CD4-positive, alpha-beta T cell (primary cell): ENCODE measurements at regions not wholly inside any gene's neighbourhood (a gene's known extent, or its start where the extent isn't known, plus 50 kb on each side); places are given as distances from the start of the nearest gene placed in this dataset.
"Not testable (repeated sequence)": the region's sequence is repeated elsewhere in the genome, so short reads cannot be mapped to it uniquely, and the experiment has no call there.

Experiments
- ATAC-seq: fragments of 200-7000 bp; cut with Tn5 transposase; one replicate; pipeline ENCODE4 v1.10.0; 2022; ENCODE audit warnings: mild to moderate bottlenecking; ENCODE audit not compliant: poor library complexity
- CTCF ChIA-PET: fragments of 350-600 bp; sonication (Branson Sonifier 250); formaldehyde crosslinking; loops from one replicate; lab custom pipeline; 2021; ENCODE audit warnings: antibody characterized with exemption, inconsistent platforms; lab: Charles Lee
- POLR2A ChIA-PET: fragments of 350-600 bp; sonication (Branson Sonifier 250); formaldehyde crosslinking; loops from one replicate; lab custom pipeline; 2021; ENCODE audit warnings: antibody characterized with exemption, inconsistent platforms; lab: Charles Lee
- DNase-seq, 14 experiments: peaks; one replicate each; pipeline ENCODE4 v3.0.0-alpha.2; 2013 to 2020; ENCODE audit warnings: mixed read lengths in 2 of 14
- H3K27ac ChIP-seq, 2 donors: one replicate each; pipeline versions ENCODE4 v1.5.1 to v1.7.0; 2013; ENCODE audit warnings: low read length in 2 of 2, low read depth in 1 of 2, mild to moderate bottlenecking in 1 of 2
- H3K27me3 ChIP-seq, 2 experiments: 1 replicate in 1 of 2; 2 replicates in 1 of 2; pipeline versions ENCODE4 v1.6.1 to v1.7.0; 2013; ENCODE audit warnings: low read length in 2 of 2, control low read depth in 1 of 2, mild to moderate bottlenecking in 1 of 2, moderate library complexity in 1 of 2; ENCODE audit not compliant: insufficient read depth in 2 of 2, control insufficient read depth in 1 of 2
- H3K36me3 ChIP-seq: one replicate; pipeline ENCODE4 v1.6.1; 2013; ENCODE audit warnings: low read length, control low read depth; ENCODE audit not compliant: insufficient read depth
- H3K4me1 ChIP-seq: one replicate; pipeline ENCODE4 v1.6.1; 2013; ENCODE audit warnings: low read length, control low read depth; ENCODE audit not compliant: insufficient read depth
- H3K4me3 ChIP-seq: one replicate; pipeline ENCODE4 v1.5.1; 2013; ENCODE audit warnings: mild to moderate bottlenecking, low read length, moderate library complexity
- H3K9me3 ChIP-seq, 2 experiments: 1 replicate in 1 of 2; 2 replicates in 1 of 2; pipeline versions ENCODE4 v1.6.1 to v1.7.0; 2013; ENCODE audit warnings: low read length in 2 of 2, mild to moderate bottlenecking in 2 of 2, control low read depth in 1 of 2, moderate library complexity in 1 of 2; ENCODE audit not compliant: control insufficient read depth in 1 of 2, insufficient read depth in 1 of 2
- H3K27ac Mint-ChIP-seq: one replicate; pipeline ENCODE4 v1.8.0; 2020; ENCODE audit warnings: mixed read lengths
- H3K27me3 Mint-ChIP-seq: one replicate; pipeline ENCODE4 v1.8.0; 2021; ENCODE audit warnings: mixed read lengths
- H3K36me3 Mint-ChIP-seq: one replicate; pipeline ENCODE4 v1.8.0; 2021; ENCODE audit warnings: low read depth, mixed read lengths
- H3K4me1 Mint-ChIP-seq: one replicate; pipeline ENCODE4 v1.8.0; 2021; ENCODE audit warnings: low read depth, mixed read lengths
- H3K4me3 Mint-ChIP-seq: one replicate; pipeline ENCODE4 v1.8.0; 2020; ENCODE audit warnings: mild to moderate bottlenecking, mixed read lengths
- H3K9me3 Mint-ChIP-seq: one replicate; pipeline ENCODE4 v1.8.0; 2020; ENCODE audit warnings: mixed read lengths
- intact Hi-C, 2 experiments: fragments of 100-400 bp; cut with DNase I in 1 of 2; cut with micrococcal nuclease in 1 of 2; formaldehyde crosslinking; loops; one replicate each; pipeline versions ENCODE4 v1.15.1 to v1.9.0; 2023 to 2025; cut with DNase I, micrococcal nuclease
- TF ChIP-seq, protein P1 (sequence below): fragments of 200-600 bp; IDR thresholded peaks from one replicate; pipeline ENCODE4 v1.8.0; 2022; ENCODE audit warnings: antibody characterized with exemption, mild to moderate bottlenecking

DNA sequence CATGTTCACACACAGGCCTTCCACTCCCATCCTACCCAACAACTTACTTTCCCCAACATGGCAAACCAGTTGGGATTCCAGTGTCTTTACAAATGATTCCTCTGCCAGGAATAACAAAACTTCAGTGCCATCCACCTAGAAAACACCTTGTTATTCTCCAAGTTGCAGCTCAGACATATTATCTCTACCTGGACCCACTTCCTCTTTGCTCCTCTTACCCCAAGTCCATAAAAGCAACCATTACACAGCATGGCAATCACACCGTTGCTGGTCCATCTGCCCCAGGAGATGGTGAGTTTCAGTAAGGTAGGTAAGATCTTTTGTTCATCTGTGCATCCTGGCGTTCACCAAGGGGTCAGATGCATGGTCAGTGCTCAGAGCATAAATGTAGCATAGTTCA, 66.0 kb upstream of the CSF1 start:
- Mint-ChIP-seq H3K4me3 (no peak overlapping the region), H3K4me1 (no peaks in the 10 kb centered on the region), H3K36me3 (no peaks in the 10 kb centered on the region), H3K27ac (no peak overlapping the region), H3K27me3 (no peaks in the 10 kb centered on the region), H3K9me3 (no peaks in the 10 kb centered on the region)
- Histone ChIP-seq H3K27ac (no peak overlapping the region), H3K36me3 (no peaks in the 10 kb centered on the region), H3K9me3 (no peaks in the 10 kb centered on the region), H3K4me3 (no peak overlapping the region), H3K27me3 (no peaks in the 10 kb centered on the region), H3K4me1 (no peaks in the 10 kb centered on the region)
- DNase-seq: no peak
- ChIA-PET POLR2A (no interaction called here), CTCF (no interaction called here)
- intact Hi-C loops: no loop called here
- no peak for ATAC-seq
- TF ChIP-seq, protein P1, sequence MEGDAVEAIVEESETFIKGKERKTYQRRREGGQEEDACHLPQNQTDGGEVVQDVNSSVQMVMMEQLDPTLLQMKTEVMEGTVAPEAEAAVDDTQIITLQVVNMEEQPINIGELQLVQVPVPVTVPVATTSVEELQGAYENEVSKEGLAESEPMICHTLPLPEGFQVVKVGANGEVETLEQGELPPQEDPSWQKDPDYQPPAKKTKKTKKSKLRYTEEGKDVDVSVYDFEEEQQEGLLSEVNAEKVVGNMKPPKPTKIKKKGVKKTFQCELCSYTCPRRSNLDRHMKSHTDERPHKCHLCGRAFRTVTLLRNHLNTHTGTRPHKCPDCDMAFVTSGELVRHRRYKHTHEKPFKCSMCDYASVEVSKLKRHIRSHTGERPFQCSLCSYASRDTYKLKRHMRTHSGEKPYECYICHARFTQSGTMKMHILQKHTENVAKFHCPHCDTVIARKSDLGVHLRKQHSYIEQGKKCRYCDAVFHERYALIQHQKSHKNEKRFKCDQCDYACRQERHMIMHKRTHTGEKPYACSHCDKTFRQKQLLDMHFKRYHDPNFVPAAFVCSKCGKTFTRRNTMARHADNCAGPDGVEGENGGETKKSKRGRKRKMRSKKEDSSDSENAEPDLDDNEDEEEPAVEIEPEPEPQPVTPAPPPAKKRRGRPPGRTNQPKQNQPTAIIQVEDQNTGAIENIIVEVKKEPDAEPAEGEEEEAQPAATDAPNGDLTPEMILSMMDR: no peak

DNA sequence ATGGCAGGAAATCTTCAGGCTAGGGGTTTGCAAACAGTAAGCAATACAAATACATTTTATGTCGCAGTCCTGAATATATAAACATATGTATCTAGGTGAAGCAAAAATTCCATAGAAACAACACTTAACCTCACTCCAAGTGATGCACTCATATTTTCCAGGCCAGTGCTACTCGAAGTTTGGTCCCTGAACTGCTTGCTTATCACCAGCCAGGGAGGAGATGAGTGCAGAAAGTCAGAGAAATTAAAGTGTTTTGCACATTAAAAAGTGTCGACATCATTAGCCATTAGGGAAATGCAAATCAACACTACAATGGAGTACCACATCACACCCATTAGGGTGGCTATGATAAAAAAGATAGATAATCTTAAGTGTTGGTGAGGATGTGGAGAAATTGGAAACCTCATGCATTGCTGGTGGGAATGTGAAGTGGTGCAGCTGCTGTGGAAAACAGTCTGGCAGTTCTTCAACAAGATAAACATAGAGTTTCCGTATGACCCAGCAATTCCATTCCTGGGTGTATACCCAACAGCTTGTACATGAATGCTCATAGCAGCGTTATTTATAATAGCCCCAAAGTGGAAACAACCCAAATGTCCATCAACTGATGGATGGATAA, 70.5 kb upstream of the CSF1 start:
- POLR2A ChIA-PET: no interaction called here
- Histone ChIP-seq H3K4me3 (no peak overlapping the region), H3K27me3 (no peaks in the 10 kb centered on the region), H3K4me1 (no peaks in the 10 kb centered on the region), H3K27ac (no peak overlapping the region), H3K36me3 (no peaks in the 10 kb centered on the region), H3K9me3 (peaks cover 0 to 5% of the 10 kb centered on the region in 2 experiments)
- Mint-ChIP-seq H3K27ac (no peak overlapping the region), H3K36me3 (no peaks in the 10 kb centered on the region), H3K4me1 (no peaks in the 10 kb centered on the region), H3K9me3 (peaks cover 3% of the 10 kb centered on the region), H3K27me3 (no peaks in the 10 kb centered on the region), H3K4me3 (no peak overlapping the region)
- TF ChIP-seq, protein P1: no peak
- CTCF ChIA-PET: no interaction called here
- DNase-seq: no peak
- intact Hi-C loops: no loop called here
- ATAC-seq: no peak

DNA sequence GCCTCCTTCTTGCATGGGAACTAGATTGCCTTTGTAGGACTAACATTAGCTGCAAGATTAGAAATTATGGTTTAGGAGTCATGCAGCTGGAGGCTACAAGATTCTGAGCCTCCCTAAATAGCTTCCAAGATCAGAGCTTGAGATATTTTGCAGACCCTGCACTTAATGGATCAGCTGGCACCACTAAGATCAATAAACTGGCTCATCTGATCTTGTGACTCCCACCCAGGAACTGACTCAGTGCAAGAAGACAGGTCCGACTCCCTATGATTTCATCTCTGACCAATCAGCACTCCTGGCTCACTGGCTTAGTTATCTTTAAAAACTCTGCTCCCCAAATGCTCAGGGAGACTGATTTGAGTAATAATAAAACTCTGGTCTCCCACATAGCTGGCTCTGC, 71.4 kb upstream of the CSF1 start:
- H3K27ac ChIP-seq, H3K36me3 ChIP-seq, H3K4me3 ChIP-seq, H3K27ac Mint-ChIP-seq, H3K4me1 Mint-ChIP-seq, ATAC-seq, POLR2A ChIA-PET, intact Hi-C loops, H3K27me3 ChIP-seq, CTCF ChIA-PET, H3K27me3 Mint-ChIP-seq, H3K9me3 Mint-ChIP-seq, H3K4me1 ChIP-seq, H3K4me3 Mint-ChIP-seq, DNase-seq, H3K36me3 Mint-ChIP-seq, H3K9me3 ChIP-seq: not testable (repeated sequence)

DNA sequence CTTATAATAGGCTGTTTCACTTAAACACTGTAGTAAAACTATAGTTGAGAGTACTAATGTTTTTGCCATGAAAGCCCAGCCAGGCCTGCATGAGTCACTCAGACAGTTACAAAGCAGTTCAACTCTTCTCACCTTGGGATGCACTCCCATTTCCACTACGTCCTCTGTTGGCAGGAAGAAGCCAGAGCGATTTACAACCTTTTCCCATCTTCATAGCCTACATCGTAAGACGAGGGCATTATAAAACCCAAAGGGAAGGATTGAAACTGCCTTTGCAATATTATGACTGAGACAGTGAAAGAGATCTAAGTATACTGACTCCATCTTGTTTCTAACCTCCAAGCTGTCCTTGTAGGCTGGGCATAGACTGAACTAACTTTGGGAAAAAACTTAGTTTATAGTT, 71.8 kb upstream of the CSF1 start:
- no peaks in the 10 kb centered on the region for H3K4me1 ChIP-seq
- Mint-ChIP-seq H3K4me3 (no peak overlapping the region), H3K36me3 (no peaks in the 10 kb centered on the region), H3K9me3 (peaks cover 3% of the 10 kb centered on the region), H3K4me1 (no peaks in the 10 kb centered on the region), H3K27ac (no peak overlapping the region), H3K27me3 (no peaks in the 10 kb centered on the region)
- TF ChIP-seq, protein P1: no peak
- no peak overlapping the region for H3K4me3 ChIP-seq
- no peak for DNase-seq
- ChIA-PET CTCF (no interaction called here), POLR2A (no interaction called here)
- H3K27me3 ChIP-seq: no peaks in the 10 kb centered on the region
- no peak for ATAC-seq
- no peaks in the 10 kb centered on the region for H3K36me3 ChIP-seq
- H3K9me3 ChIP-seq: peaks cover 0 to 5% of the 10 kb centered on the region in 2 experiments
- no peak overlapping the region for H3K27ac ChIP-seq
- intact Hi-C loops: no loop called here
